Parathyroid adenoma (tissue), 2 donors: ENCODE measurements at regions not wholly inside any gene's neighbourhood (a gene's known extent, or its start where the extent isn't known, plus 50 kb on each side); places are given as distances from the start of the nearest gene placed in this dataset.

Source experiments
- H2AFZ ChIP-seq: fragments of 300-600 bp; sonication (generic); one replicate; pipeline ENCODE4 v1.7.0; 2017; ENCODE audit warnings: antibody characterized with exemption, mild to moderate bottlenecking
- H3K27ac ChIP-seq: fragments of 300-600 bp; sonication (generic); one replicate; pipeline ENCODE4 v1.7.0; 2017
- H3K27me3 ChIP-seq: fragments of 300-600 bp; sonication (generic); one replicate; pipeline ENCODE4 v1.7.0; 2017; ENCODE audit warnings: low read length; ENCODE audit not compliant: control insufficient read depth, insufficient read depth
- H3K36me3 ChIP-seq: fragments of 300-600 bp; sonication (generic); one replicate; pipeline ENCODE4 v1.7.0; 2017; ENCODE audit warnings: low read length; ENCODE audit not compliant: control insufficient read depth, insufficient read depth
- H3K4me1 ChIP-seq: fragments of 300-600 bp; sonication (generic); one replicate; pipeline ENCODE4 v1.7.0; 2017; ENCODE audit warnings: control low read depth
- H3K4me2 ChIP-seq: fragments of 300-600 bp; sonication (generic); one replicate; pipeline ENCODE4 v1.7.0; 2017; ENCODE audit warnings: low read length
- H3K4me3 ChIP-seq: fragments of 300-600 bp; sonication (generic); one replicate; pipeline ENCODE4 v1.7.0; 2017; ENCODE audit warnings: low read depth, low read length
- H3K79me2 ChIP-seq: fragments of 300-600 bp; sonication (generic); one replicate; pipeline ENCODE4 v1.7.0; 2017; ENCODE audit warnings: control low read depth
- H3K9ac ChIP-seq: fragments of 300-600 bp; sonication (generic); one replicate; pipeline ENCODE4 v1.7.0; 2017; ENCODE audit warnings: mild to moderate bottlenecking
- H3K9me3 ChIP-seq: fragments of 300-600 bp; sonication (generic); one replicate; pipeline ENCODE4 v1.7.0; 2017; ENCODE audit warnings: low read length; ENCODE audit not compliant: control insufficient read depth
- CTCF ChIP-seq: fragments of 300-600 bp; sonication (generic); IDR thresholded peaks from one replicate; pipeline ENCODE4 v1.7.0; 2017; ENCODE audit warnings: antibody characterized with exemption, mild to moderate bottlenecking
- donor health status: primary hyperparathyroidism.

DNA sequence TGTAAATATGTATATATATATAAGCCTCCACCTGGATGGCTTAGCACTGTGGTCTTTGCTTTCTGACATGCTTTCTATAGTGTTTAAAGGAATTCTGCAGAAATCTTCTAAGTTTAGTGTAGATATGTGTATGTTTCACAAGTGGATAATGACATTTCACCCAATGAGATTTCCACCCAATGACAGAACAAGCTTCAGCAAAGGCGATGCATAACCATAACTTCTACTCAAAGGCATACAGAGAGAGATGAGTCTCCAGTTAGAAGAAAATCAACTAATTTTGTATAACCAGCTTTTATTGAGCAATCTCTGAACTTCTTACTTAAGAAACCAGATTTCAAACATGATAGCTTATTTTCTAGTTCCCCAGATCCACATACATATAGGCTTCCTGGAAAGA, 134.0 kb downstream of the DYRK2 start:
- Histone ChIP-seq H3K4me2 (no peak overlapping the region), H3K36me3 (no peaks in the 10 kb centered on the region), H3K27ac (no peak overlapping the region), H3K4me1 (no peaks in the 10 kb centered on the region), H2AFZ (no peak overlapping the region), H3K4me3 (no peak overlapping the region), H3K9me3 (no peaks in the 10 kb centered on the region), H3K79me2 (no peaks in the 10 kb centered on the region), H3K27me3 (no peaks in the 10 kb centered on the region), H3K9ac (no peak overlapping the region)
- no peak for TF ChIP-seq CTCF

- Histone ChIP-seq H3K4me3 (no peak overlapping the region), H3K4me2 (no peak overlapping the region), H3K27me3 (no peaks in the 10 kb centered on the region), H2AFZ (no peak overlapping the region), H3K4me1 (no peaks in the 10 kb centered on the region), H3K27ac (no peak overlapping the region), H3K36me3 (no peaks in the 10 kb centered on the region), H3K9ac (no peak overlapping the region), H3K79me2 (no peaks in the 10 kb centered on the region), H3K9me3 (no peaks in the 10 kb centered on the region)
- no peak for TF ChIP-seq CTCF
These were observed 134.8 kb downstream of the DYRK2 start for GRCh38 chr12:67783393-67783792.

GRCh38 chr12:67784831-67785230, 136.3 kb downstream of the DYRK2 start:
- Histone ChIP-seq H3K79me2 (no peaks in the 10 kb centered on the region), H3K36me3 (no peaks in the 10 kb centered on the region), H3K27me3 (no peaks in the 10 kb centered on the region), H3K4me2 (no peak overlapping the region), H3K9me3 (no peaks in the 10 kb centered on the region), H2AFZ (no peak overlapping the region), H3K27ac (no peak overlapping the region), H3K9ac (no peak overlapping the region), H3K4me3 (no peak overlapping the region), H3K4me1 (no peaks in the 10 kb centered on the region)
- no peak for TF ChIP-seq CTCF

DNA sequence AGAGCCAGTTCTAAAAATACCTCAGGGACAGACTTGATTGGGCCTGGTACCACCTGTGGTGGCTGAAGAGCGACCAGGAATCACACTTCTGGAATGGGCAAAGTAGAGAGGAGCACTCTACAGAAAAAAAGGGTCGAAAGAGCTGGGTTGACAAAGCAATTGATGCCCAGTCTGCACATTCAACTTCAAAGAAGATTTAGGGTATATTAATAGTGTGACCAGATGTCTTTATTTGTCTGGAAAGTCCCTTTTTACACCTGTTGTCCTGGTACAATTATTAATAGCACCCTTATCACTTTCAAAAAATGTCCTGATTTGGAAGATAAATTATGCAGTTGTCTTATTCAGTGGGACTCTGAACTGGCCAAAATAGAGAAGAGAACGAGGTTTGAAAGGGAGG, 137.5 kb downstream of the DYRK2 start:
- no peak overlapping the region for H3K4me2 ChIP-seq
- no peak overlapping the region for H3K4me3 ChIP-seq
- no peaks in the 10 kb centered on the region for H3K79me2 ChIP-seq
- TF ChIP-seq CTCF = no peak
- no peaks in the 10 kb centered on the region for H3K9me3 ChIP-seq
- H3K27ac ChIP-seq = no peak overlapping the region
- H3K36me3 ChIP-seq = no peaks in the 10 kb centered on the region
- no peak overlapping the region for H3K9ac ChIP-seq
- H2AFZ ChIP-seq = no peak overlapping the region
- H3K4me1 ChIP-seq = no peaks in the 10 kb centered on the region
- H3K27me3 ChIP-seq = no peaks in the 10 kb centered on the region

DNA sequence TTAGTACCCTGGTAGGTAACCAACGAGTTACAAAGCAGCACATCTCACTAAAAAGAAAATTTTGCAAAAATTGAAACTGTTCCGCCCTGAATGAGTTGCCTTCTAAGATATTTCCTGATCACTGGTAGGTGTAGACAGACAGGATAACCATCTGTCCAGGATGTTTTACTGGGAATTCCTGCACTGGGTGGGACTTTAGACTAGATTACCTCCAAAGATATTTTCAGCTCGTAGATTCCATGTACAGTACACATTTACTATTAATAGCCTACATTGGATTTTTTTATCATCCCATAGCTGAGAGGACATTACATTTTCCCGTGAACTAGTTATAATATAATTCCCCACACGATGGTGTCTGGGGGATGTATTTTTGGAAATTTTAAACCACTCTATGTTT, 139.6 kb downstream of the DYRK2 start:
- no peak overlapping the region for H3K4me2 ChIP-seq
- H3K4me1 ChIP-seq = no peaks in the 10 kb centered on the region
- H3K9me3 ChIP-seq = no peaks in the 10 kb centered on the region
- H2AFZ ChIP-seq = no peak overlapping the region
- H3K9ac ChIP-seq = no peak overlapping the region
- H3K36me3 ChIP-seq = no peaks in the 10 kb centered on the region
- H3K27me3 ChIP-seq = no peaks in the 10 kb centered on the region
- no peaks in the 10 kb centered on the region for H3K79me2 ChIP-seq
- no peak overlapping the region for H3K27ac ChIP-seq
- no peak overlapping the region for H3K4me3 ChIP-seq
- TF ChIP-seq CTCF = no peak
